ENCODE measurements at regions not wholly inside any gene's neighbourhood (a gene's known extent, or its start where the extent isn't known, plus 50 kb on each side); places are given as distances from the start of the nearest gene placed in this dataset.

DNA sequence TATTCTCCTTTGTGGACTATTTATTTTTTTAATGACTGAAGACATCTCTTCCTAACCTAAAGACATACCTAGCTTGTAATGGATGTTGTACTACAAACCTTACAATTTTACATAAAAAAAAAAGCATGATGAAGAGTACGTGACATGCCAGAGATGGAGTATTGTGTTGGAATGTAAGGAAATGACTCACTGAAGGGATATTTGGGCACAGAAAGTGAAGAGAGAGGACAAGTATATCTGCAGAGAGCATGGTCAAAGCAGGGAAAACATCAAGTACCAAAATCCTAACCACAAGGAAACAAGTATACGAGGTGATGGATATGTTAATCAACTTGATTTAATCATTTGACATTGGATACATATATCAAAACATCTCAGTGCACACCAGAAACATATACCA is 1051.4 kb upstream of the PRKX start:
- Mint-ChIP-seq H3K4me1 (no peaks in the 10 kb centered on the region), H3K4me3 (no peak overlapping the region), H3K27me3 (ENCODE audit: insufficient read depth) (no peaks in the 10 kb centered on the region), H3K27ac (no peak overlapping the region), H3K9me3 (no peaks in the 10 kb centered on the region), H3K36me3 (ENCODE audit: low read depth) (no peaks in the 10 kb centered on the region)
- Histone ChIP-seq H3K4me1 (ENCODE audit: control insufficient read depth, insufficient read depth, low read length) (no peaks in the 10 kb centered on the region), H3K27ac (ENCODE audit: low read depth, low read length) (no peak overlapping the region), H3K27me3 (ENCODE audit: control insufficient read depth, insufficient read depth, low read length, poor library complexity, severe bottlenecking) (no peaks in the 10 kb centered on the region), H3K9me3 (ENCODE audit: control insufficient read depth, low read length) (no peaks in the 10 kb centered on the region), H3K36me3 (ENCODE audit: control insufficient read depth, insufficient read depth, low read length) (no peaks in the 10 kb centered on the region), H3K4me3 (ENCODE audit: low read length) (no peak overlapping the region), H3K9ac (ENCODE audit: extremely low read depth, low read length, poor library complexity, severe bottlenecking) (no peak overlapping the region)
- TF ChIP-seq CTCF (conservative IDR thresholded peaks at IDR 0.05), result no peak
- WGBS, 2 experiments (ENCODE audit: insufficient coverage in 1 of 2, insufficient read length in 1 of 2), result 100% methylated on average over 1 of the region's 2 CpGs; no CpG with 5 or more reads in 1 of the 2 experiments
- DNase-seq, result no peak

GRCh38 chrX:4762196-4762595 is 1048.7 kb upstream of the PRKX start:
- Histone ChIP-seq H3K9me3 (ENCODE audit: control insufficient read depth, low read length) (no peaks in the 10 kb centered on the region), H3K9ac (ENCODE audit: extremely low read depth, low read length, poor library complexity, severe bottlenecking) (no peak overlapping the region), H3K4me1 (ENCODE audit: control insufficient read depth, insufficient read depth, low read length) (no peaks in the 10 kb centered on the region), H3K27ac (ENCODE audit: low read depth, low read length) (no peak overlapping the region), H3K36me3 (ENCODE audit: control insufficient read depth, insufficient read depth, low read length) (no peaks in the 10 kb centered on the region), H3K4me3 (ENCODE audit: low read length) (no peak overlapping the region), H3K27me3 (ENCODE audit: control insufficient read depth, insufficient read depth, low read length, poor library complexity, severe bottlenecking) (no peaks in the 10 kb centered on the region)
- no peaks in the 10 kb centered on the region for H3K4me1 Mint-ChIP-seq
- H3K27ac Mint-ChIP-seq, result no peak overlapping the region
- no peaks in the 10 kb centered on the region for H3K36me3 Mint-ChIP-seq (ENCODE audit: low read depth)
- 94% methylated on average over 3 of the region's 3 CpGs; no CpG with 5 or more reads in 1 of the 2 experiments for WGBS, 2 experiments (ENCODE audit: insufficient coverage in 1 of 2, insufficient read length in 1 of 2)
- no peaks in the 10 kb centered on the region for H3K27me3 Mint-ChIP-seq (ENCODE audit: insufficient read depth)
- no peak for DNase-seq
- TF ChIP-seq CTCF (conservative IDR thresholded peaks at IDR 0.05), result no peak
- no peak overlapping the region for H3K4me3 Mint-ChIP-seq
- H3K9me3 Mint-ChIP-seq, result no peaks in the 10 kb centered on the region

DNA sequence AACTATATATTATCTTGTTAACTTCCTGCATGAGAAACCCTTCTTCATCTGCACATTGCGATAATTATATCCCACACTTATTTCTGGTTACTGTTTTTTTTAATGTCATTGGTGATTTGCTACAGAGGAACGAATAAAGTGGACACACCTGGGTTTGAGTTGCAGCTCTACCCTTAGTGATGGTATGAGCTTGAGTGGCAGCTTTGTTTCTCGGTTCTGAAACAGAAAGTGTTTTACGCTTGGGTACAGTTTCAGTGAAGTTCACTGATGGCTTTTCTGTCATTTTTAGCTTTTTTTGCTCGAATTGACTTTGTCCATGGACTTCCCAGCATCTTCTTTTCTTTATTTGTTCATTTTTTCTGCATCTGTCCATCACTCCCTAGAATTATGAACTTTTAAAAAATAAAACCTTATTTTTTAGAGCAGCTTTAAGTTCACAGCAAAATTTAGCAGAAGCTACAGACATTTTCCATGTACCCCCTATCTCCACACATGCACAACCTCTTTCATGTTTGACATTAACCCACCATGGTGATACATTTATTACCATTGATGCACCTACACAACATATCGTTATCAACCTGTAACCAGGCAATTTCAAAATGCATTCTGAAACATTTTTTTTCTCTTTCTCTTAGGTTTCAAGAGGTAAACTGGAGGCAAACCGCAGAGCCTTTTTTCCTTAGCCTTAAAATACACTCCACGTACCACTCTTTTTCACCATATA is 1041.6 kb upstream of the PRKX start:
- no peaks in the 10 kb centered on the region for H3K9me3 Mint-ChIP-seq
- Histone ChIP-seq H3K4me3 (ENCODE audit: low read length) (no peak overlapping the region), H3K9me3 (ENCODE audit: control insufficient read depth, low read length) (no peaks in the 10 kb centered on the region), H3K27ac (ENCODE audit: low read depth, low read length) (no peak overlapping the region), H3K27me3 (ENCODE audit: control insufficient read depth, insufficient read depth, low read length, poor library complexity, severe bottlenecking) (no peaks in the 10 kb centered on the region), H3K4me1 (ENCODE audit: control insufficient read depth, insufficient read depth, low read length) (no peaks in the 10 kb centered on the region), H3K36me3 (ENCODE audit: control insufficient read depth, insufficient read depth, low read length) (no peaks in the 10 kb centered on the region), H3K9ac (ENCODE audit: extremely low read depth, low read length, poor library complexity, severe bottlenecking) (no peak overlapping the region)
- no peaks in the 10 kb centered on the region for H3K36me3 Mint-ChIP-seq (ENCODE audit: low read depth)
- DNase-seq, result no peak
- H3K4me1 Mint-ChIP-seq, result no peaks in the 10 kb centered on the region
- no peak for TF ChIP-seq CTCF (conservative IDR thresholded peaks at IDR 0.05)
- H3K4me3 Mint-ChIP-seq, result no peak overlapping the region
- no peaks in the 10 kb centered on the region for H3K27me3 Mint-ChIP-seq (ENCODE audit: insufficient read depth)
- H3K27ac Mint-ChIP-seq, result no peak overlapping the region
- 91 to 93% methylated on average over 4 to 7 of the region's 8 CpGs for WGBS, 2 experiments (ENCODE audit: insufficient coverage in 1 of 2, insufficient read length in 1 of 2)
